ENCODE measurements at regions not wholly inside any gene's neighbourhood (a gene's known extent, or its start where the extent isn't known, plus 50 kb on each side); places are given as distances from the start of the nearest gene placed in this dataset.

- TF ChIP-seq, protein P1, sequence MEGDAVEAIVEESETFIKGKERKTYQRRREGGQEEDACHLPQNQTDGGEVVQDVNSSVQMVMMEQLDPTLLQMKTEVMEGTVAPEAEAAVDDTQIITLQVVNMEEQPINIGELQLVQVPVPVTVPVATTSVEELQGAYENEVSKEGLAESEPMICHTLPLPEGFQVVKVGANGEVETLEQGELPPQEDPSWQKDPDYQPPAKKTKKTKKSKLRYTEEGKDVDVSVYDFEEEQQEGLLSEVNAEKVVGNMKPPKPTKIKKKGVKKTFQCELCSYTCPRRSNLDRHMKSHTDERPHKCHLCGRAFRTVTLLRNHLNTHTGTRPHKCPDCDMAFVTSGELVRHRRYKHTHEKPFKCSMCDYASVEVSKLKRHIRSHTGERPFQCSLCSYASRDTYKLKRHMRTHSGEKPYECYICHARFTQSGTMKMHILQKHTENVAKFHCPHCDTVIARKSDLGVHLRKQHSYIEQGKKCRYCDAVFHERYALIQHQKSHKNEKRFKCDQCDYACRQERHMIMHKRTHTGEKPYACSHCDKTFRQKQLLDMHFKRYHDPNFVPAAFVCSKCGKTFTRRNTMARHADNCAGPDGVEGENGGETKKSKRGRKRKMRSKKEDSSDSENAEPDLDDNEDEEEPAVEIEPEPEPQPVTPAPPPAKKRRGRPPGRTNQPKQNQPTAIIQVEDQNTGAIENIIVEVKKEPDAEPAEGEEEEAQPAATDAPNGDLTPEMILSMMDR (IDR thresholded peaks at IDR 0.05; ENCODE audit: low read depth, low read length, missing input control) = no peak
- TF ChIP-seq MAX (IDR thresholded peaks at IDR 0.05) (no peak), GABPA (IDR thresholded peaks at IDR 0.05 in 1 of 2, conservative IDR thresholded peaks at IDR 0.05 in 1 of 2) (no peak), JUND (IDR thresholded peaks at IDR 0.05) (no peak), TAF1 (conservative IDR thresholded peaks at IDR 0.05) (no peak), RAD21 (IDR thresholded peaks at IDR 0.05) (no peak), FOXA1 (IDR thresholded peaks at IDR 0.05) (no peak), ZBTB33 (IDR thresholded peaks at IDR 0.05) (no peak), YY1 (IDR thresholded peaks at IDR 0.05) (no peak), SP1 (IDR thresholded peaks at IDR 0.05) (no peak)
- TF ChIP-seq, protein P2, sequence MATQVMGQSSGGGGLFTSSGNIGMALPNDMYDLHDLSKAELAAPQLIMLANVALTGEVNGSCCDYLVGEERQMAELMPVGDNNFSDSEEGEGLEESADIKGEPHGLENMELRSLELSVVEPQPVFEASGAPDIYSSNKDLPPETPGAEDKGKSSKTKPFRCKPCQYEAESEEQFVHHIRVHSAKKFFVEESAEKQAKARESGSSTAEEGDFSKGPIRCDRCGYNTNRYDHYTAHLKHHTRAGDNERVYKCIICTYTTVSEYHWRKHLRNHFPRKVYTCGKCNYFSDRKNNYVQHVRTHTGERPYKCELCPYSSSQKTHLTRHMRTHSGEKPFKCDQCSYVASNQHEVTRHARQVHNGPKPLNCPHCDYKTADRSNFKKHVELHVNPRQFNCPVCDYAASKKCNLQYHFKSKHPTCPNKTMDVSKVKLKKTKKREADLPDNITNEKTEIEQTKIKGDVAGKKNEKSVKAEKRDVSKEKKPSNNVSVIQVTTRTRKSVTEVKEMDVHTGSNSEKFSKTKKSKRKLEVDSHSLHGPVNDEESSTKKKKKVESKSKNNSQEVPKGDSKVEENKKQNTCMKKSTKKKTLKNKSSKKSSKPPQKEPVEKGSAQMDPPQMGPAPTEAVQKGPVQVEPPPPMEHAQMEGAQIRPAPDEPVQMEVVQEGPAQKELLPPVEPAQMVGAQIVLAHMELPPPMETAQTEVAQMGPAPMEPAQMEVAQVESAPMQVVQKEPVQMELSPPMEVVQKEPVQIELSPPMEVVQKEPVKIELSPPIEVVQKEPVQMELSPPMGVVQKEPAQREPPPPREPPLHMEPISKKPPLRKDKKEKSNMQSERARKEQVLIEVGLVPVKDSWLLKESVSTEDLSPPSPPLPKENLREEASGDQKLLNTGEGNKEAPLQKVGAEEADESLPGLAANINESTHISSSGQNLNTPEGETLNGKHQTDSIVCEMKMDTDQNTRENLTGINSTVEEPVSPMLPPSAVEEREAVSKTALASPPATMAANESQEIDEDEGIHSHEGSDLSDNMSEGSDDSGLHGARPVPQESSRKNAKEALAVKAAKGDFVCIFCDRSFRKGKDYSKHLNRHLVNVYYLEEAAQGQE (IDR thresholded peaks at IDR 0.05) = no peak
- TF ChIP-seq, protein P3, sequence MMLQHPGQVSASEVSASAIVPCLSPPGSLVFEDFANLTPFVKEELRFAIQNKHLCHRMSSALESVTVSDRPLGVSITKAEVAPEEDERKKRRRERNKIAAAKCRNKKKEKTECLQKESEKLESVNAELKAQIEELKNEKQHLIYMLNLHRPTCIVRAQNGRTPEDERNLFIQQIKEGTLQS (IDR thresholded peaks at IDR 0.05) = no peak
These were observed 85.3 kb downstream of the SLC25A47 start for GRCh38 chr14:100408350-100409002.

Measured in liver (tissue), 3 donors.